ENCODE measurements at regions not wholly inside any gene's neighbourhood (a gene's known extent, or its start where the extent isn't known, plus 50 kb on each side); places are given as distances from the start of the nearest gene placed in this dataset.

DNA sequence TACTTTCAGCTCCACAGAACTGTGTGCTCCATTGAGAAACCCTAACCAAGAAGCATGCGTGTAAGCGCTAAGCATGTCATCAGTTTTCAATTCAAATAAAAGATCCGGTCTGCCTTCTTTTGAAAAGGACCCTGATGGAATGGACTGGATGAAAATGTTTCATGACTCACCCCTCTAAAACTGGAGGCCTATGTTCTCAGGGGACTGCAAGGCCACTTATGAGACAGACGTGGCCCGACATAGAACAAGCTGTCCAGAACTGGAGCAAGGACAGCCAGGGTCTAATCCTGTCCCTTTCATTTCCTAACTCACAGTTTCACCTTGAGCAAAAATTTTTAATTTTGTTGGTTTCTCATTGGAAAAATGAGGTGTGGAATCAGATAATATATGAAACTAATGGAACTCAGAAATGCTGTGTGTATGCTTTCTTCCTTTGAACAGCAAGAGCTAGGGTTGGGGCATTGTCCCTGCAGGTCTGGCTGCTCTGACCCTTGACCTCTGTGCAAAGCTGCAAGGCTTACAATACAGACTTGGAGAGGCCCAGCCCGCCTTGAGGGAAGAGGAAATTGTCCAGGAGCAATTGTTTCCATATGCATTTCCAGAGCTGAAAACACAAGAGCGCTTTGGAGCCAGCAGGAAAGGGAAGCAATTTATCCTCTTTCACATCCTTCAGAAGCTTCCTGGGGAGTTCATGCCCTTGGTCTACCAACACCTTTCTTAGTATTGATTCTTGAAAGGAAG lies 553.4 kb upstream of the KLF12 start:
- DNase-seq (ENCODE audit: low read depth in 4 of 4, low spot score in 3 of 4), result no peak

DNA sequence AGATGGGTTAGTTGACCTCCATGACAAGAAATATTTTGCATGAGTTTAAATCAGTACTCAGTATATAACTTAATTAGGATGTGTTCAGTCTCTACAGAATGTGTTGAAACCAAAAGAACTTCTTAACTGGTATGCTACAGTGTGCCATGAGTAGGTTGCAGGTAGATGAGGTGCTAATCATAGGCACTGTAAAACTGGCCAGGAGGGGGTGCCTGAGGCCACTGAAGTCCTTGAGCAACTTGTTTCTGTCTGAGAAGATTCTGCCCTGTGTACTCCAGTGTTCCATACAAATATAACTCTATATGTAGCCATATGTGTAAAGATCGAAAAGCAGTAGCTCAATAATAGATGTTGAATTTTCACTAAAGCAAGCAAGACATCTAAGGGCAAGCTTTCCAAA lies 549.2 kb upstream of the KLF12 start:
- DNase-seq (ENCODE audit: low read depth in 4 of 4, low spot score in 3 of 4), result no peak

DNA sequence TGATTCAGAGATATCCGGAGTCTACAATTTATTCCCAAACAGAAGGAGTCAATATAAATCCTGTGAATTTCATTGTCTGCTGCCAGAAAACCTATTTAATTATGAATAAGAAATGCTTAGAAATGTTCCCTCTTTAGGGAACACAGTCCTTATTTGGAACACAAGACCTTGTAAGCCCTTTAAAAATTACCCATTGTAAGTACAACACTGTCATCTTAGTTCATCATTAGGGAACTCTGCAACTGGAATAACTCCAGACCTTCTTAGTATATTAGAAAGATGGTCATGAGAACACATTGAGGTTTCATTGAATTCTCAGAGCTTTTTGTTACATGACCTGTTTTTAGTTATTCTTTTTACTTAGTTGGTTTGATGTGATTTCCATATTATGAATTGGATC lies 548.5 kb upstream of the KLF12 start:
- DNase-seq (ENCODE audit: low read depth in 4 of 4, low spot score in 3 of 4), result no peak

DNA sequence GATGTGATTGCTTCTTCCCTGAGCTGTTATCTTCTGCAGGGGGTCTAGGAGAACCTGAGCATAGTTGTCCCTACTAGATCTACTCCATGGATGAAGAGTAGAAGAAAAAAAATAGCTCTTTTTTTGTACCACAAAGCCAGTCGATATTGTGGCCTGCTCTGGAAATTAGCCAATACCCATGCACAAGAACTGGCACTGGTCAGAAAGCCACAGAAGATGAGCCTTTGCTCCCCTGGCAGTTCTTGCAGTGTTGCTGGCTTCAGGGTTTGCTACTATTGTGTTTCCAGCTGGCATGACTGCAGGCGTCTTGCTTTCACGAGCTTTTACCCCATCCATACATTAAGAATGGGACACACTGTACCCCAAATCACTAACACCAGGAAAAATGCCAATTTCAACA lies 547.7 kb upstream of the KLF12 start:
- DNase-seq (ENCODE audit: low read depth in 4 of 4, low spot score in 3 of 4), result no peak

DNA sequence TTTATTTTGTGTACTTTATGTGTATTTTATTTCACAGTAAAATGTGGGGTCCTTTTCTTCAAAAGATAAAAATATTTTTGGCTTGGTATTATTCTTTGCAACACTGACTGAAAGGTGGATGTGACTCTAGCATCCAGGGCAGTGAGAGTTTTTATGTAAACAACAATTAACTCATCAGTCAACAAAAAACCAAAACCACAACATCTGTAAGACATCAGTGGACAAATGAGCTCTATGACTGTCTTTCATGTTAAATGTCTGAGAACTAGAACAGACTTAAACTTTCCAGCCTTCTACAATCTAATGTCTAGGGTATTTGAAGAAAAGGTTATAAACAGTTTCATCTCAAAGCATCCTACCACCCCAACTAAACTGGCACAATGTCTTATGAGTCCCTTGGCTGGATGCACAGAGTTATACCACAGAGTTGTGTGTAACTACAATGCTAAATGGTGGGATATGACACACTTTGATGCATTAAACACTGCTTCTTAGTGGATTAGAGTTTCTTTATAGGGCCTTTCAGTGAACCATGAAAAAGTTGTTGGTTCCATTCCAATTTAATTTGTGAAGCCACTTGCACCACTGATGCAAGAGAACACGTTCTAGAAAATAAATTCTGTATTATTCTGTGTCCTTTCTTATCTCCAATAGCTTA lies 544.2 kb upstream of the KLF12 start:
- no peak for DNase-seq (ENCODE audit: low read depth in 4 of 4, low spot score in 3 of 4)

DNA sequence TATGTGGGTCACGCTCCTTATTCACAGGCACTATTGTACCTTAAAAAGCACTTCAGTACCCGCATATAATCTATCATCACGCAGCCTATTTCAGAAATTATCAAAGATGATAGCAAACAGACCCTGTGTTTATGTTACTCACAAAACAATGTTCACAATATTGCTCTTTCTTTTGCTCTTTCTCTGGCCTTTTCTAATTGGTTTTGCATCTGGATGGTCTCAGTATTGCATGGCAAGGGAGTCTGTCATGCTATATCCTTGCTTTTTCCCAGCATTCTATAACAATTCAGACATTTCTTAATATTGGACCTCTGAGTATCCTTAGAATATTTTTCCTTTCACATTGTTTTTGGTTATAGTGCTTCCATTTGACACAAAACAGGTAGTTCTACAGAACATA lies 541.8 kb upstream of the KLF12 start:
- no peak for DNase-seq (ENCODE audit: low read depth in 4 of 4, low spot score in 3 of 4)

DNA sequence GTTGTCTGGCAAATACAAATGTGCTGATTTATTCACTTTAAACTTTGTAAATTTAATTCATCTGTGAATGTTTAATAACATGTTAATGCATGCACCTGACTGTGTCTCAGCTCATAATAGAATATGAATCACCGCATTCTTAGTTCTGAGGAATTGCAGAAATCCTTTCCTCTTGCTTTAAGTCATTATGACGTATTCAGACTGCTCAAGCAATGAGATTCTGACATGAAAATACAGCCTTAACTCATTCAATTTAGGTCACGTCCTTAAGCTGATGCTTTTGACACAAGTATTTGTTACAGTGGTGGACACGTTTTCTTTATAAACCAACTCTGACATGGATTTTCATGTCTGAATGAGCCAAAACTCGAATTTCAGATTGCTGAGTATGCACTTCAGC lies 541.0 kb upstream of the KLF12 start:
- no peak for DNase-seq (ENCODE audit: low read depth in 4 of 4, low spot score in 3 of 4)

DNA sequence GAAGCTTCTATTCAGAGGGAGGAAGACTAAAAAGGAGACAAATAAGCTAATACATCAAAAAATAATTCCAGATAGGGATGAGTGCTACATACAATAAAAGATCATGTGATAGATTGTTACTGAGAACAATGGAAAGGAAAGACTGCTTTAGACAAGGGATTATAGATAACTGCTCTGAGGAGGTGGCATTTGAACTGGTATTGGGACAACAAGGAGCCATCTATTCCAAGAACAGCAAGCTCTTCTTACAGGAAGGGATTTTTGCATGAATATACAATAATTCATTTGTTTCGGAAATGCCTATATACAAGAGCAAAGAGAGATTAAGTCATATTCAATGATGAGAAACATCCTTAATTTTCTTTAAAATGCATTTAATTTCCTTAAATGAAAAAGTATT lies 540.5 kb upstream of the KLF12 start:
- no peak for DNase-seq (ENCODE audit: low read depth in 4 of 4, low spot score in 3 of 4)

DNA sequence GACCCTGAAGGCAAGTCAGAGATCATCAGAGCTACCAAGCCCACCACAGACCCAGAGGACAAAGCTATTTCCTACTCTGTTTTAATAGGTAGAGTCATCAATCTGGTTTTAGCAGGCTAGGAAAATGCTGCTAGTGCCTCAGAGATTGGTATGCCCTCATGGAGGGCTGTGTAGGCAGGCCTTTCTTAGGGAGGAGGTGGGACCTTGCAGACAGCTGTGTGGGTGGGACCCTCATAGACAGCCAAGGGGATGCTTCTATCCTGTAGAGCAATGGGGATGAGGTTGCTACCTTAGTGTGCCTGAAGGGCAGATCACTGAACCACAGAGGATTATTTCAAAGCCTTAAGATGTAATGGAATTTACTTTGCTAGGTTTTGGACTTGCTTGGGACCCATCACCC lies 534.9 kb upstream of the KLF12 start:
- no peak for DNase-seq (ENCODE audit: low read depth in 4 of 4, low spot score in 3 of 4)

DNA sequence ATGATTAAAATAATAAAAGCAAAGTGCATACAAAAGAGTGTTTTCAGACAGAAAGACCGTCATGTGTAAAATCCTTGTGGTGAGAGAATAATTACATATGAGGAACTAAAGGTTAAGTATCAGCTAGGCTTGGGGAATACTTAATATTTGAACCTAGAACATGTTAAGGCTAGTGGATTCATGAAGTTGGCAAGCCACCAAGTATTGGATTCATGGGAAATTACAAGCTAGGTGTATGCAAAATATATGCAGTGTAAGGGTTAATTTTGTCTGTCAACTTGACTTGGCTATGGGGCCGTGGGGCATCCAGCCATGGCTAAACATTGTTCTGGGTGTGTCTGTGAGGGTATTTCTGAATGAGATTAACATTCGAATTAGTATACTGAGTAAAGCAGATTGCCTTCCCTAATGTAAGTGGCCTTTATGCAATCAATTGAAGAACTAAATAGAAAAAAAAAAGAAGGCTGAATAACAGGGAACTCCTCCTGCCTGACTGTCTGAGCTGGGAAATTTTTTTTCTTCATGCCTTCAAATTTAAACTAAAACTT lies 533.5 kb upstream of the KLF12 start:
- DNase-seq (ENCODE audit: low read depth in 4 of 4, low spot score in 3 of 4), result no peak

DNA sequence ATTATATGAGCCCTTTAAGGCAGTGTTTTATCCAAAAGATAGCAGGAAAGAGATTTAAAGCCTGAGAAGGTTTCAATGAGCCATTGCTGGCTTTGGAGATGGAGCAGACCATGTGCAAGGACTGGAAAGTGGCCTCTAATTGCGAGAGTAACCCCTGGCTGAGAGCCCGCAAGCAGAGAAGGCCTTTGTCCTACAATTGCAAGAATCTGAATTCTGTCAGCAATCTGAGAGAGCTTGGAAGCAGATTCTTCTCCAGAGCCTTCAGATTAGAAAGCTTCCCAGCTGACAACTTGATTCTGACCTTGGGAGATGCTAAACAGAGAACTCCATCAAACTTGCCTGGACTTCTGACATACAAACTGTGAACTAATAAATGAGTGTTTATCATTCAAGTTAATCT lies 528.7 kb upstream of the KLF12 start:
- DNase-seq (ENCODE audit: low read depth in 4 of 4, low spot score in 3 of 4), result peak in 2 of 4 donors; percentile 18 to 24

DNA sequence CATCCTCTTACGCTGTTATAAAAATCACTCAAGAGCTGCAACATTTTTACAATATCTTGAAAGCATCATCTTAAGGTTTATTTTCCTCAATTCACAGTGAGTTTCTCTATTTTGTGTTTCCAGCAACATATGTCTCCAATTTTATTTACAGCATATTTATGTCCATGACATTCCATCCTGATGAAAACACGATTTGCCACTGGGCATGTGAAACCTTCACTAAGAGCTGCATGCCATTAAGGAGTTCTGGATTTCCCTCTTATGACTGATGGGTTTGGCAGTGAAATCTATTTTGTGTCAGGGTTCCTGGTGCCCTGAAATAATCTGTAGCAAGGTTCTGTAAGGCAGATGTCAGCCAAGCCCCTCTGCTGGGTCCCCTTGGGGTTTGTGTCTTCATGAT lies 527.6 kb upstream of the KLF12 start:
- DNase-seq (ENCODE audit: low read depth in 4 of 4, low spot score in 3 of 4), result no peak

DNA sequence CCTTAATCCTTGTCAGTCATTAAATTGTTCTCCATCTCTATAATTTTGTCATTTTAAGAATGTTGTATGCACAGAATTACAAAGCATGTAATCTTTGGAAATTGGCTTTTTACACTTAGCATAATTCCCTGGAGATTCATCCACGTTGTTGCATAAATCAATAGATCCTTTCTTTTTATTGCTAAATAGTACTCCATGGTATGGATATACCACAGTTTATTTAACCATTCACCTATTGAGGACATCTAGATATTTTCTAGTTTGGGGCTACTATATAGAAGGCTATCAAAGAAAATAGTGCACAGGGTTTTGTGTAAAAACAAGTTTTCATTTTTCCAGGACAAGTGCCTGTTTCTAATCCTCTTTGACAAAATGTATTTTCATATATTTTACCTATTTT lies 523.6 kb upstream of the KLF12 start:
- no peak for DNase-seq (ENCODE audit: low read depth in 4 of 4, low spot score in 3 of 4)

DNA sequence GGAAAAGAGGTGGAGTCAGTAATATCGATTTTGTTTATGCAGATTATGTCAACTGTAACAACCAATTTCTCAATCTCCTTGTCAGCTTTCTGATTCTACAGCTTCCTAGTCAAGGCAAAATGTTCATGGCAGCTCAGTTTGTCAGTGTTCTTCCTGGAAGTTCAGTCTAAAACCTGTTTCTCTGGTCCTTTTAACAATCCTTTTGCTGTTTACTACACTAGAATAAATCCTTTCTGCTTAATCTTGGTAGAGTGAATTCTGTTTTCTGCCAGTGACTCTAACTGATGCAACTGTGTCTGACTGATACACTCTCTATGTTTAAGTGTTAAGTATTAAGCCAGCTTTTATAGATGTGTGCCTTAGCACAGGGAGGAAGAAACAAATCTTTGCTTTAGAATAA lies 516.9 kb upstream of the KLF12 start:
- no peak for DNase-seq (ENCODE audit: low read depth in 4 of 4, low spot score in 3 of 4)

DNA sequence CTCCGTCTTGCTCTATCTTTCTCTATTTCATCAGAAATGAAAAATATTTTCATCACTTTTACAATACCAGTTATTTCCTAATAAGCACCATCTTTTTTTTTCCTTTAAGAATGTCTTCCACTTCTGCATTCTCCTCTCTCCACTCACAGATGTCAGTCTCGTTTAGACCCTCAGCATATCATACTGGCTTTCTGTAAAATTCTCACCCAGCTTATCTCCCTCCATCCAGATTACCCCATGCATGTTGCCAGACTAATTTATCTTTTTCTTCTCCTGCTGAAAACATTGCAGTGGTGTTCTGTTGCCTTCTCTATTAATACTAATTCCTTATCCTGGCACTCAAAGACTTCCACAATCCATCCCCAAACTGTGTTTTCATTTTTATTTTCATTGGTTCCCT lies 513.8 kb upstream of the KLF12 start:
- no peak for DNase-seq (ENCODE audit: low read depth in 4 of 4, low spot score in 3 of 4)

DNA sequence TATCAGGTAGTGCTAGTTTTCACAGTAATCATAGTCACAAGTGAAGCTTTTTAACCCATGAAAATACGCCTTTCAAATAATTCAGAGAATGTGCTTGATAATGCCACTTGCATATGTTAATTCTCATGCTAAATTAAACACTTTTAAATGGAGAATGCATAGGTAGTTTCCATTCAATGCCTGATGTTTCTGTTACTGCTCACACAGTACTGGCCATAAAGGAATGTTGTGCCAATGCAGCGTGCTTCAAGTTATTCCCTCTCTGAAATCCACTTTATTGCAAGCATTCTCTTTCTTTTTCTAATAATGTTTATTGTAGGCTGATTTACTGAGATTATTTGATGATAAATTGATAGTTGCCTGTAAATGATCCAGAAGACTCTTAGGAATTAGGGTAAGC lies 513.0 kb upstream of the KLF12 start:
- DNase-seq (ENCODE audit: low read depth in 4 of 4, low spot score in 3 of 4), result no peak

DNA sequence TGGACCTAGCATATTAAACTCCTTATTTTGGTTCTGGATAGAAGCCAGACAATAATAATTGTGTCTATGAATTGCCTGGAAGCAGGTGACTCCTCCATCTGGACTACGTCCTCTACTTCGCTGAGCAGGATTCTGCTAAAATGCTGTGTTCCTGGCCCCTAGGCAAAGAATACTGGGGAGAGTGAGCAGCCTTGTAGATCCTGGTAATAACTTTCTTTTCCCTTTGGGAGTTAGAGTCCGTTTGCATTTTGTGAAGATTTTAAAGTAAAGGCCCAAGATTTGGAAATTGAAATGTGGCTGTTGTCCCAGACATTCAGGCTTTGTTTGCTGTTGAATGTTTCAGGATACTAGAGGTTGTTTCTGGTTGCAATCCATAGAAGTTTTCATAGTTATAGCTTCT lies 511.9 kb upstream of the KLF12 start:
- DNase-seq (ENCODE audit: low read depth in 4 of 4, low spot score in 3 of 4), result no peak

DNA sequence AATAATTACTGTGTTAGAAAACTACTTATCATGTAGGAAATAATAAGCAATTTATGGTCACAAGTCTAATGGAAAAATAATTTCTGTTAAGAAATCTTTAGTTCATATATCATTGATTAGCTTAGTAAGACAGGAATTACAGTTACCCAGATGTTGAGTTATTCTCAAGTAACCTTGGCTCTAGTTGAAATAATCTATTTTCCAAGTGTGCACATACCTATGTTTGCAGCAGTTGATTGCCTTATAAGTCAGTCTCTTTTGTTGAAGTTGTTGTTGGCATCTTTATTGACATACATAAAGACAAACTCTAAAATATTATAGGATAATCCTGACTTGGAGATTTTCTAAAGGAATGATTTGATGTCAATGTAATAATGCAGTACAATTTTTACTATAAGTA lies 511.4 kb upstream of the KLF12 start:
- no peak for DNase-seq (ENCODE audit: low read depth in 4 of 4, low spot score in 3 of 4)

DNA sequence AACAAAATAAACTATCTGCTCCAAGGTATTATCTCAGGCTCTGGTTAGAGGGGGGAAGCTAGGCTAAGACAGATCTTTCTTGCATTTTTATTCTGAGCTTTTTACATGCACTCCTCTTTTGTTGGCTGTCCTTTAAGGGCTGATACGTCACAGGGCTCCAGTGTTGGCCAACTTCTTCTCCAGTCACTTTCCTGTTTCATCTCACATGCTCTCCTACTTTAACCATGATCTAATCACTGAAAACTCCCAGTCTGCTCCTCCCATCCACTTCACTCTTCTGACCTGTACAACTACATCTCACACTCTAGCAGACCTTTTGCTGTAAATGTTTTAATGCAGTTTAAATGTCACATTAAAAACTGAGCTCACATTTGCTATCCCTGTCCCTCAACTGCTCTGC lies 510.0 kb upstream of the KLF12 start:
- no peak for DNase-seq (ENCODE audit: low read depth in 4 of 4, low spot score in 3 of 4)

DNA sequence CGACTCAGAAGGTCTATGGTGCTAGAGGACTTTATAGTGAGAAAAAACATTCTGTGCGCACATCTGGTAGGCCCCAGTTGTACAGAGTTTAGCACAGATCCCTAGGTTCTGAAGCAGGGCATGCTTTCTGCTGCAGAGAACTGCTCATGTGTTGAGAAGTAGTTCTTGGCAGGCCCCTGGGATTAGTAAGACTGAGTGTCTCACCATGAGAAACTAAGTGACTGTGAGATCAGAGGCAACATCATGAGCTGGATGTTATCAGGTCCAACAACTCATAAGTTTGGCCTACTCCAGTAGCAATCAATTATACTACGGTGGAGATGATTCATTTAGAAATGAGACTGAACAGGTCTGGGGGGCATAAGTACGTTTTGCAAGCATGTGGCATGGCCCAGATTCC lies 507.4 kb upstream of the KLF12 start:
- DNase-seq (ENCODE audit: low read depth in 4 of 4, low spot score in 3 of 4), result no peak

DNA sequence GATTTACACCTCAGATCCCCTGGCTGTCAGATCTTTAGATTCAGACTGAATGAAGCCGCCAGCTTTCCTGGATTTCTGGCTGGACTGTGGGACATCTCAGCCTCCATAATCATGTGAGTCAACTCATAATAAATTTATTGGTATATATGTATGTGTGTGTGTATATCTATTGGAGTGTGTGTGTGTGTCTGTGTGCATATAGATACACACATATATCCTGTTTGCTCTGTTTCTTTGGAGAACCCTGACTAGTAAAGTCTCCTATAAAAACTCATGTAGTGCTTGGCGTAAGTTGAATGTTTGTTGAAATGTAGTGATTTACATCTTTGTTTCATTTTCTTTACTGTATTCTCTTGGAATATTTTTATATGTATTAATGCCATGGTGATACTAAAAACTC lies 499.5 kb upstream of the KLF12 start:
- DNase-seq (ENCODE audit: low read depth in 4 of 4, low spot score in 3 of 4), result no peak

DNA sequence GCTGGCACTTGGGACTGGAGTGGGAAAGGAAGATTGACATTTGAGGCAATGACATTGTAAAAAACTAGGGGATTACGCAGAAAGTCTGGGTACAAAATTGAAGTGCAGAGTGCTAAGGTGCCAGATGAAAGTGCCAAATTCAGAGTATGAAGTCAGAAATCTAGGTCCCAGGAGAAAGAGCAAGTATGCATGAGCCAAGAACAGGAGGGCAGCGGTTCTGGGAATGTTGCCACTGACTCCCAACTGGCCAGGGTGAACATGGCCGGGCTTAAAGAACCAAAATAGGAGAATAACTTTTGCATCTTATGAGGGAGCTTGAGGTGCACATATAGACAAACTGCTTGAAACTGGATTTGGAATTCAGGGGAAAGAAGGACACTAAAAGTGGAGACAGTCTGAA lies 495.8 kb upstream of the KLF12 start:
- no peak for DNase-seq (ENCODE audit: low read depth in 4 of 4, low spot score in 3 of 4)

DNA sequence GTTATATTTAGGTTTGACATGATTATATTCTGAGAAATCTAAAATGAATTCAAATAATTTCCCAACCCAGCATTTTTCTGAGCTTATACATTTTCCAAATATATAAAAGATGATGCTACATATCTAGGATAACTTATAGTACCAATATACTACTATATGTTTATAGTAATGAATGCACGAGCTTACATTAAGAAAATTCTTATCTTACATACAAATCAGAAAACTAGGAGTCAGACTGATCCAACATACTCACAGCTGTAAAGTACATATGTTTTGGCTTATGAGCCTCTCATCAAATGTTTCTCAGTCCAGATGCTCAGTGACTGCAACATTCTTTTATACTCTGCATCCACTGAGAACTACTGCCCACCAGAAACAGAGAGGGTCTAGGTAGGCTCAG lies 491.3 kb upstream of the KLF12 start:
- DNase-seq (ENCODE audit: low read depth in 4 of 4, low spot score in 3 of 4), result no peak

Data from left renal pelvis (tissue), 4 donors.